Liver (tissue), 8 donors: ENCODE measurements at regions not wholly inside any gene's neighbourhood (a gene's known extent, or its start where the extent isn't known, plus 50 kb on each side); places are given as distances from the start of the nearest gene placed in this dataset.

ENCODE experiments used
- DNase-seq: peaks from one replicate; pipeline ENCODE4 v3.0.0-alpha.2; 2017; ENCODE audit warnings: low spot score
- H3K27ac ChIP-seq, 2 donors: one replicate each; pipeline ENCODE4 v1.7.0; 2013; ENCODE audit warnings: inconsistent platforms in 2 of 2, low read length in 2 of 2, control low read depth in 1 of 2, low read depth in 1 of 2, mild to moderate bottlenecking in 1 of 2
- H3K27me3 ChIP-seq, 4 donors: one replicate each; pipeline versions ENCODE4 v1.6.1 to v1.7.0; 2013; ENCODE audit warnings: low read length in 3 of 4, inconsistent platforms in 1 of 4, mild to moderate bottlenecking in 1 of 4, moderate library complexity in 1 of 4; ENCODE audit not compliant: control insufficient read depth in 4 of 4, insufficient read depth in 4 of 4
- H3K36me3 ChIP-seq, 4 donors: one replicate each; pipeline versions ENCODE4 v1.6.1 to v1.7.0; 2013; ENCODE audit warnings: low read length in 3 of 4, mild to moderate bottlenecking in 3 of 4, low read depth in 1 of 4, moderate library complexity in 1 of 4; ENCODE audit not compliant: control insufficient read depth in 4 of 4, insufficient read depth in 3 of 4
- H3K4me1 ChIP-seq, 4 donors: one replicate each; pipeline versions ENCODE4 v1.6.1 to v1.7.0; 2013; ENCODE audit warnings: low read length in 3 of 4, mild to moderate bottlenecking in 3 of 4, moderate library complexity in 1 of 4; ENCODE audit not compliant: control insufficient read depth in 4 of 4, insufficient read depth in 4 of 4
- H3K4me3 ChIP-seq, 3 donors: one replicate each; pipeline versions ENCODE4 v1.6.1 to v1.7.0; 2013; ENCODE audit warnings: low read length in 3 of 3, control low read depth in 1 of 3, low read depth in 1 of 3, mild to moderate bottlenecking in 1 of 3
- H3K9ac ChIP-seq, 2 donors: one replicate each; pipeline ENCODE4 v1.7.0; 2013; ENCODE audit warnings: low read length in 2 of 2, mild to moderate bottlenecking in 2 of 2, moderate library complexity in 2 of 2, control low read depth in 1 of 2, low read depth in 1 of 2
- H3K9me3 ChIP-seq, 4 donors: one replicate each; pipeline versions ENCODE4 v1.6.1 to v1.7.0; 2013; ENCODE audit warnings: low read length in 3 of 4; ENCODE audit not compliant: control insufficient read depth in 4 of 4
- EGR1 ChIP-seq, 2 donors: IDR thresholded peaks; 2 replicates each; pipeline ENCODE4 v1.6.1; 2016 to 2018; ENCODE audit warnings: antibody characterized with exemption in 2 of 2, low read depth in 2 of 2
- FOXA1 ChIP-seq: IDR thresholded peaks from 2 replicates; pipeline ENCODE4 v1.6.1; 2016; ENCODE audit warnings: antibody characterized with exemption
- FOXA2 ChIP-seq: IDR thresholded peaks from 2 replicates; pipeline ENCODE4 v1.6.1; 2016; ENCODE audit warnings: antibody characterized with exemption
- GABPA ChIP-seq, 2 donors: IDR thresholded peaks in 1 of 2; conservative IDR thresholded peaks in 1 of 2; 2 replicates each; pipeline ENCODE4 v1.6.1; 2016; ENCODE audit warnings: antibody characterized with exemption in 2 of 2, mild to moderate bottlenecking in 1 of 2, moderate library complexity in 1 of 2
- HNF4A ChIP-seq, 2 donors: conservative IDR thresholded peaks; 2 replicates each; pipeline ENCODE4 v1.6.1; 2016; ENCODE audit warnings: antibody characterized with exemption in 2 of 2, mild to moderate bottlenecking in 2 of 2
- HNF4G ChIP-seq: IDR thresholded peaks from 2 replicates; pipeline ENCODE4 v1.6.1; 2016; ENCODE audit warnings: antibody characterized with exemption
- JUND ChIP-seq, 2 donors: IDR thresholded peaks; 2 replicates each; pipeline ENCODE4 v1.6.1; 2016; ENCODE audit warnings: antibody characterized with exemption in 2 of 2
- NR2F2 ChIP-seq: IDR thresholded peaks from 2 replicates; pipeline ENCODE4 v1.6.1; 2016; ENCODE audit warnings: antibody characterized with exemption
- RAD21 ChIP-seq, 2 donors: IDR thresholded peaks; 2 replicates each; pipeline ENCODE4 v1.6.1; 2016; ENCODE audit warnings: antibody characterized with exemption in 2 of 2, mild to moderate bottlenecking in 2 of 2
- RXRA ChIP-seq, 2 donors: IDR thresholded peaks; 2 replicates each; pipeline ENCODE4 v1.6.1; 2017 to 2018; ENCODE audit warnings: antibody characterized with exemption in 2 of 2, mild to moderate bottlenecking in 1 of 2
- SP1 ChIP-seq: IDR thresholded peaks from 2 replicates; pipeline ENCODE4 v1.6.1; 2018; ENCODE audit warnings: antibody characterized with exemption, mild to moderate bottlenecking
- TAF1 ChIP-seq: conservative IDR thresholded peaks from 2 replicates; pipeline ENCODE4 v1.6.1; 2016; ENCODE audit warnings: antibody characterized with exemption, mild to moderate bottlenecking
- YY1 ChIP-seq: IDR thresholded peaks from 2 replicates; pipeline ENCODE4 v1.6.1; 2016; ENCODE audit warnings: antibody characterized with exemption, mild to moderate bottlenecking
- WGBS: extraction: QIAGEN DNeasy Blood & Tissue Kit; methylation state at CpG from one replicate; pipeline ENCODE4 v1.1.7; 2013; 5-methylcytosine and 5-hydroxymethylcytosine counted together
- TF ChIP-seq, protein P1 (sequence below): IDR thresholded peaks from 2 replicates; pipeline ENCODE4 v1.6.1; 2016; ENCODE audit warnings: antibody characterized with exemption
- TF ChIP-seq, protein P2 (sequence below): fragments of 150-350 bp; IDR thresholded peaks from 2 replicates; pipeline ENCODE4 v1.5.1; 2017; ENCODE audit warnings: improper control_type of control experiment, low read depth, low read length; ENCODE audit not compliant: missing input control
- TF ChIP-seq, protein P3 (sequence below): IDR thresholded peaks from 2 replicates; pipeline ENCODE4 v1.6.1; 2016; ENCODE audit warnings: antibody characterized with exemption
- TF ChIP-seq, protein P4 (sequence below): IDR thresholded peaks from 2 replicates; pipeline ENCODE4 v1.6.1; 2016; ENCODE audit warnings: antibody characterized with exemption
- TF ChIP-seq, protein P5 (sequence below): IDR thresholded peaks from 2 replicates; pipeline ENCODE4 v1.6.1; 2016; ENCODE audit warnings: antibody characterized with exemption, mild to moderate bottlenecking
- donor health status: healthy.
- donor health status: healthy.
- donor health status: healthy.
- donor health status: healthy.
- donor health status: healthy.

DNA sequence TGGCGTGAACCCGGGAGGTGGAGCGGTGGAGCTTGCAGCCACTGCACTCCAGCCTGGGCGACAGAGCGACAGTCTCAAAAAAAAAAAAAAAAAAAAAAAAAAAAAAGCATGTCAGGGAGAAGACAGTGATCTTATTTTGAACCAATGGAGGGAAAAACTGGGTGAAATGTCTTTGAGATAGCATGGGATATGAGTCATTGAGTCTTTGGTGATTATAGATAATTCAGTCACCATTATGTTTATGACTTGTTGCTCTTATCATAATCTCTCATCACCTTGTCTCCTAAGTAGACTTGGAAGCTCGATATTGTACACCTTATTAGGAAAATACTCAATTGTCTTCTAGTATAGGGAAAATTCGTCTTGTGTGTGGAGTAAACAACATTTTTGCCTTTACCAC lies 55.1 kb upstream of the KDM4C start (continued):
- no peak for TF ChIP-seq RAD21 (IDR thresholded peaks at IDR 0.05)
- no peak for TF ChIP-seq NR2F2
- TF ChIP-seq FOXA2: no peak
- TF ChIP-seq HNF4G: no peak
- no peak for TF ChIP-seq RXRA (IDR thresholded peaks at IDR 0.05)

DNA sequence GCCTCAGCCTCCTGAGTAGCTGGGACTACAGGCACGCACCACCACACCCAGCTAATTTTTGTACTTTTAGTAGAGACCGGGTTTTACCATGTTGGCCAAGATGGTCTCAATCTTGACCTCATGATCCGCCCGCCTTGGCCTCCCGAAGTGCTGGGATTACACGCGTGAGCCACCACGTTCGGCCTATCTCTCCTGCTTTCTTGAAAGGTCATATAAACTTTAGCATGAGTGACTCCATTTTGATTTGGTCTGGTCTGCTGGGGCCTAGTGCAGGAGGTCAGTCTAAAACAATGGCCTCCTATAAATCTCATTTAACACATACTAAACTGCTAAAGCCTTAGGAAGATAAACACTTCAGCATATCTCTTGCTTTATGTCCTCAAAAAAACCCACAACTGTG lies 50.6 kb upstream of the GLDC start:
- no peaks in the 10 kb centered on the region for H3K9me3 ChIP-seq
- no peaks in the 10 kb centered on the region for H3K4me1 ChIP-seq
- no peak for DNase-seq
- no peak overlapping the region for H3K9ac ChIP-seq
- 98% methylated on average over 9 of the region's 9 CpGs for WGBS
- no peak for TF ChIP-seq FOXA1
- no peak for TF ChIP-seq JUND (IDR thresholded peaks at IDR 0.05)
- TF ChIP-seq, protein P1, sequence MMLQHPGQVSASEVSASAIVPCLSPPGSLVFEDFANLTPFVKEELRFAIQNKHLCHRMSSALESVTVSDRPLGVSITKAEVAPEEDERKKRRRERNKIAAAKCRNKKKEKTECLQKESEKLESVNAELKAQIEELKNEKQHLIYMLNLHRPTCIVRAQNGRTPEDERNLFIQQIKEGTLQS: no peak
- no peak for TF ChIP-seq GABPA (IDR thresholded peaks at IDR 0.05 in 1 of 2, conservative IDR thresholded peaks at IDR 0.05 in 1 of 2)
- TF ChIP-seq, protein P2, sequence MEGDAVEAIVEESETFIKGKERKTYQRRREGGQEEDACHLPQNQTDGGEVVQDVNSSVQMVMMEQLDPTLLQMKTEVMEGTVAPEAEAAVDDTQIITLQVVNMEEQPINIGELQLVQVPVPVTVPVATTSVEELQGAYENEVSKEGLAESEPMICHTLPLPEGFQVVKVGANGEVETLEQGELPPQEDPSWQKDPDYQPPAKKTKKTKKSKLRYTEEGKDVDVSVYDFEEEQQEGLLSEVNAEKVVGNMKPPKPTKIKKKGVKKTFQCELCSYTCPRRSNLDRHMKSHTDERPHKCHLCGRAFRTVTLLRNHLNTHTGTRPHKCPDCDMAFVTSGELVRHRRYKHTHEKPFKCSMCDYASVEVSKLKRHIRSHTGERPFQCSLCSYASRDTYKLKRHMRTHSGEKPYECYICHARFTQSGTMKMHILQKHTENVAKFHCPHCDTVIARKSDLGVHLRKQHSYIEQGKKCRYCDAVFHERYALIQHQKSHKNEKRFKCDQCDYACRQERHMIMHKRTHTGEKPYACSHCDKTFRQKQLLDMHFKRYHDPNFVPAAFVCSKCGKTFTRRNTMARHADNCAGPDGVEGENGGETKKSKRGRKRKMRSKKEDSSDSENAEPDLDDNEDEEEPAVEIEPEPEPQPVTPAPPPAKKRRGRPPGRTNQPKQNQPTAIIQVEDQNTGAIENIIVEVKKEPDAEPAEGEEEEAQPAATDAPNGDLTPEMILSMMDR: no peak
- TF ChIP-seq EGR1 (IDR thresholded peaks at IDR 0.05; ENCODE audit: low read depth in 2 of 2): no peak
- no peak for TF ChIP-seq HNF4A (conservative IDR thresholded peaks at IDR 0.05)
- TF ChIP-seq RAD21 (IDR thresholded peaks at IDR 0.05): no peak
- TF ChIP-seq FOXA2: no peak
- TF ChIP-seq, protein P3, sequence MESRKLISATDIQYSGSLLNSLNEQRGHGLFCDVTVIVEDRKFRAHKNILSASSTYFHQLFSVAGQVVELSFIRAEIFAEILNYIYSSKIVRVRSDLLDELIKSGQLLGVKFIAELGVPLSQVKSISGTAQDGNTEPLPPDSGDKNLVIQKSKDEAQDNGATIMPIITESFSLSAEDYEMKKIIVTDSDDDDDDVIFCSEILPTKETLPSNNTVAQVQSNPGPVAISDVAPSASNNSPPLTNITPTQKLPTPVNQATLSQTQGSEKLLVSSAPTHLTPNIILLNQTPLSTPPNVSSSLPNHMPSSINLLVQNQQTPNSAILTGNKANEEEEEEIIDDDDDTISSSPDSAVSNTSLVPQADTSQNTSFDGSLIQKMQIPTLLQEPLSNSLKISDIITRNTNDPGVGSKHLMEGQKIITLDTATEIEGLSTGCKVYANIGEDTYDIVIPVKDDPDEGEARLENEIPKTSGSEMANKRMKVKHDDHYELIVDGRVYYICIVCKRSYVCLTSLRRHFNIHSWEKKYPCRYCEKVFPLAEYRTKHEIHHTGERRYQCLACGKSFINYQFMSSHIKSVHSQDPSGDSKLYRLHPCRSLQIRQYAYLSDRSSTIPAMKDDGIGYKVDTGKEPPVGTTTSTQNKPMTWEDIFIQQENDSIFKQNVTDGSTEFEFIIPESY: no peak
- TF ChIP-seq, protein P4, sequence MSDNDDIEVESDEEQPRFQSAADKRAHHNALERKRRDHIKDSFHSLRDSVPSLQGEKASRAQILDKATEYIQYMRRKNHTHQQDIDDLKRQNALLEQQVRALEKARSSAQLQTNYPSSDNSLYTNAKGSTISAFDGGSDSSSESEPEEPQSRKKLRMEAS: no peak
- TF ChIP-seq, protein P5, sequence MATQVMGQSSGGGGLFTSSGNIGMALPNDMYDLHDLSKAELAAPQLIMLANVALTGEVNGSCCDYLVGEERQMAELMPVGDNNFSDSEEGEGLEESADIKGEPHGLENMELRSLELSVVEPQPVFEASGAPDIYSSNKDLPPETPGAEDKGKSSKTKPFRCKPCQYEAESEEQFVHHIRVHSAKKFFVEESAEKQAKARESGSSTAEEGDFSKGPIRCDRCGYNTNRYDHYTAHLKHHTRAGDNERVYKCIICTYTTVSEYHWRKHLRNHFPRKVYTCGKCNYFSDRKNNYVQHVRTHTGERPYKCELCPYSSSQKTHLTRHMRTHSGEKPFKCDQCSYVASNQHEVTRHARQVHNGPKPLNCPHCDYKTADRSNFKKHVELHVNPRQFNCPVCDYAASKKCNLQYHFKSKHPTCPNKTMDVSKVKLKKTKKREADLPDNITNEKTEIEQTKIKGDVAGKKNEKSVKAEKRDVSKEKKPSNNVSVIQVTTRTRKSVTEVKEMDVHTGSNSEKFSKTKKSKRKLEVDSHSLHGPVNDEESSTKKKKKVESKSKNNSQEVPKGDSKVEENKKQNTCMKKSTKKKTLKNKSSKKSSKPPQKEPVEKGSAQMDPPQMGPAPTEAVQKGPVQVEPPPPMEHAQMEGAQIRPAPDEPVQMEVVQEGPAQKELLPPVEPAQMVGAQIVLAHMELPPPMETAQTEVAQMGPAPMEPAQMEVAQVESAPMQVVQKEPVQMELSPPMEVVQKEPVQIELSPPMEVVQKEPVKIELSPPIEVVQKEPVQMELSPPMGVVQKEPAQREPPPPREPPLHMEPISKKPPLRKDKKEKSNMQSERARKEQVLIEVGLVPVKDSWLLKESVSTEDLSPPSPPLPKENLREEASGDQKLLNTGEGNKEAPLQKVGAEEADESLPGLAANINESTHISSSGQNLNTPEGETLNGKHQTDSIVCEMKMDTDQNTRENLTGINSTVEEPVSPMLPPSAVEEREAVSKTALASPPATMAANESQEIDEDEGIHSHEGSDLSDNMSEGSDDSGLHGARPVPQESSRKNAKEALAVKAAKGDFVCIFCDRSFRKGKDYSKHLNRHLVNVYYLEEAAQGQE: no peak
- TF ChIP-seq YY1: no peak
- no peak for TF ChIP-seq TAF1
- TF ChIP-seq NR2F2: no peak
- TF ChIP-seq SP1: no peak
- TF ChIP-seq RXRA (IDR thresholded peaks at IDR 0.05): no peak
- no peak for TF ChIP-seq HNF4G
- H3K4me3 ChIP-seq: no peak overlapping the region
- H3K36me3 ChIP-seq: no peaks in the 10 kb centered on the region
- no peaks in the 10 kb centered on the region for H3K27me3 ChIP-seq
- H3K27ac ChIP-seq: no peak overlapping the region
